Neural progenitor cell (in vitro differentiated cells): ENCODE measurements at regions not wholly inside any gene's neighbourhood (a gene's known extent, or its start where the extent isn't known, plus 50 kb on each side); places are given as distances from the start of the nearest gene placed in this dataset.
"Not testable (repeated sequence)": the region's sequence is repeated elsewhere in the genome, so short reads cannot be mapped to it uniquely, and the experiment has no call there.

ENCODE experiments used
- DNase-seq: peaks from one replicate; pipeline ENCODE4 v3.0.0-alpha.2; 2016; ENCODE audit warnings: low spot score
- H2AFZ ChIP-seq: fragments of 200-600 bp; sonication (generic); replicated peaks from 2 replicates; pipeline ENCODE4 v1.6.1; 2016; ENCODE audit warnings: antibody characterized with exemption
- H3F3A ChIP-seq: fragments of 200-600 bp; sonication (generic); 2 replicates; pipeline ENCODE4 v1.6.1; 2016; ENCODE audit warnings: antibody characterized with exemption, low read depth
- H3K27ac ChIP-seq: fragments of 200-600 bp; sonication (generic); 2 replicates; pipeline ENCODE4 v1.5.1; 2016; ENCODE audit warnings: mild to moderate bottlenecking
- H3K27me3 ChIP-seq: fragments of 200-600 bp; sonication (generic); 2 replicates; pipeline ENCODE4 v1.6.1; 2016; ENCODE audit warnings: mild to moderate bottlenecking, moderate library complexity
- H3K36me3 ChIP-seq: fragments of 200-600 bp; sonication (generic); 2 replicates; pipeline ENCODE4 v1.5.1; 2016
- H3K4me1 ChIP-seq: fragments of 200-600 bp; sonication (generic); 2 replicates; pipeline ENCODE4 v1.6.1; 2016; ENCODE audit warnings: mixed run types
- H3K4me2 ChIP-seq: fragments of 200-600 bp; sonication (generic); 2 replicates; pipeline ENCODE4 v1.6.1; 2016
- H3K4me3 ChIP-seq: fragments of 200-600 bp; sonication (generic); 2 replicates; pipeline ENCODE4 v1.5.1; 2016
- H3K79me2 ChIP-seq: fragments of 200-600 bp; sonication (generic); 2 replicates; pipeline ENCODE4 v1.6.1; 2016; ENCODE audit warnings: low read depth
- H3K9ac ChIP-seq: fragments of 200-600 bp; sonication (generic); 2 replicates; pipeline ENCODE4 v1.6.1; 2016
- H3K9me3 ChIP-seq: fragments of 200-600 bp; sonication (generic); 2 replicates; pipeline ENCODE4 v1.5.1; 2016; ENCODE audit warnings: low read depth
- H4K20me1 ChIP-seq: fragments of 200-600 bp; sonication (generic); 2 replicates; pipeline ENCODE4 v1.6.1; 2016; ENCODE audit warnings: low read depth
- H3K27ac Mint-ChIP-seq: 3 replicates; pipeline ENCODE4 v1.8.0; 2021; ENCODE audit warnings: mixed read lengths
- H3K27me3 Mint-ChIP-seq: 2 replicates; pipeline ENCODE4 v1.8.0; 2022; ENCODE audit warnings: low read depth, mild to moderate bottlenecking, inconsistent platforms, moderate library complexity, mixed read lengths; ENCODE audit not compliant: insufficient read depth
- H3K36me3 Mint-ChIP-seq: 3 replicates; pipeline ENCODE4 v1.8.0; 2021; ENCODE audit warnings: mixed read lengths
- H3K4me1 Mint-ChIP-seq: 3 replicates; pipeline ENCODE4 v1.8.0; 2021; ENCODE audit warnings: mixed read lengths
- H3K4me3 Mint-ChIP-seq: 3 replicates; pipeline ENCODE4 v1.8.0; 2021; ENCODE audit warnings: mild to moderate bottlenecking, moderate library complexity, mixed read lengths
- H3K9me3 Mint-ChIP-seq: 3 replicates; pipeline ENCODE4 v1.8.0; 2020; ENCODE audit warnings: mixed read lengths
- EZH2 ChIP-seq: fragments of 200-600 bp; sonication (generic); IDR thresholded peaks from 2 replicates; pipeline ENCODE4 v1.6.1; 2017; ENCODE audit warnings: antibody characterized with exemption, mild to moderate bottlenecking, moderate library complexity
- EZH2phosphoT487 ChIP-seq: fragments of 200-600 bp; sonication (generic); IDR thresholded peaks from 2 replicates; pipeline ENCODE4 v1.6.1; 2017; ENCODE audit warnings: antibody characterized with exemption
- TF ChIP-seq, protein P1 (sequence below): fragments of 200-600 bp; sonication (generic); IDR thresholded peaks from 2 replicates; pipeline ENCODE4 v1.5.1; 2017; ENCODE audit warnings: antibody characterized with exemption, mild to moderate bottlenecking

DNA sequence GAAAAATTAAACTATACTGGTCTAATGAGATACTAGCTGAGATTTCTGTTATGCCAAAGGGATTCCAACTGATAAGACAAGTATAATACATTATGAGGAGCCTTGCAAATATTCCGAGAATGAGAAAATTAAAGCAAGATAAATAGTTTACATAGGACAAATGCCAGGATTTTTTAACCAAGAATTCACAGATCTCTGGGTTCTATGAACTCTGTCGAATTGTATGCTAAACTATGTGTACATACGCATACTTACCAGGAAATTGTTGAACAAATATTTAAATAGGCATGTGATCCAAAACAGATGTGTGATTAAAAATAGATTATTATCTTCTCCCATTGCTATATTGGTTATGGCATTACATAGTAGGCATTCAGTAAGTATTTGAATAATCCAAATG is 616.6 kb downstream of the GABRG2 start:
- Histone ChIP-seq H3K4me1 (no peaks in the 10 kb centered on the region), H3F3A (no peaks in the 10 kb centered on the region), H3K4me3 (no peak overlapping the region), H3K27ac (no peak overlapping the region), H3K36me3 (no peaks in the 10 kb centered on the region), H3K9ac (no peak overlapping the region), H2AFZ (no peak overlapping the region), H3K79me2 (no peaks in the 10 kb centered on the region), H3K9me3 (no peaks in the 10 kb centered on the region), H3K27me3 (no peaks in the 10 kb centered on the region), H4K20me1 (no peaks in the 10 kb centered on the region), H3K4me2 (no peak overlapping the region)
- Mint-ChIP-seq H3K36me3 (no peaks in the 10 kb centered on the region), H3K9me3 (no peaks in the 10 kb centered on the region), H3K4me3 (no peak overlapping the region), H3K4me1 (no peaks in the 10 kb centered on the region), H3K27me3 (no peaks in the 10 kb centered on the region), H3K27ac (no peak overlapping the region)
- no peak for TF ChIP-seq EZH2
- no peak for DNase-seq

DNA sequence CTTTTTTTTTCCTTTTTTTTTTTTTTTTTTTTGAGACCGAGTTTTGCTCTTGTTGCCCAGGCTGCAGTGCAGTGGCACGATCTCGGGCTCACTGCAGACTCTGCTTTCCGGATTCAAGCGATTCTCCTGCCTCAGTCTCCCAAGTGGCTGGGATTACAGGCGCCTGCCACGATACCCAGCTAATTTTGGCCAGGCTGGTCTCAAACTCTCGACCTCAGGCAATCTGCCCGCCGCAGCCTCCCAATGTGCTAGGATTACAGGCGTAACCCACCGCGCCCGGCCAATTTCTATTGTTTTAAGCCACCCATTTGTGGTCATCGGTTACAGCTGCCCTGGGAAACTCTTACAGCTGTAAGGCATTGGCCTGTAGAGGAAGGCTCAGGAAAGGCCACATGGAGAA is 617.7 kb downstream of the GABRG2 start:
- no peaks in the 10 kb centered on the region for H3K27me3 ChIP-seq
- no peak overlapping the region for H3K27ac ChIP-seq
- DNase-seq, result no peak
- H3K27me3 Mint-ChIP-seq, result no peaks in the 10 kb centered on the region
- H4K20me1 ChIP-seq, result no peaks in the 10 kb centered on the region
- H2AFZ ChIP-seq, result no peak overlapping the region
- no peak overlapping the region for H3K4me3 ChIP-seq
- no peak overlapping the region for H3K9ac ChIP-seq
- no peaks in the 10 kb centered on the region for H3K9me3 Mint-ChIP-seq
- no peaks in the 10 kb centered on the region for H3F3A ChIP-seq
- no peaks in the 10 kb centered on the region for H3K4me1 ChIP-seq
- no peaks in the 10 kb centered on the region for H3K79me2 ChIP-seq
- H3K4me3 Mint-ChIP-seq, result no peak overlapping the region
- no peak overlapping the region for H3K4me2 ChIP-seq
- no peak for TF ChIP-seq EZH2
- TF ChIP-seq, protein P1, sequence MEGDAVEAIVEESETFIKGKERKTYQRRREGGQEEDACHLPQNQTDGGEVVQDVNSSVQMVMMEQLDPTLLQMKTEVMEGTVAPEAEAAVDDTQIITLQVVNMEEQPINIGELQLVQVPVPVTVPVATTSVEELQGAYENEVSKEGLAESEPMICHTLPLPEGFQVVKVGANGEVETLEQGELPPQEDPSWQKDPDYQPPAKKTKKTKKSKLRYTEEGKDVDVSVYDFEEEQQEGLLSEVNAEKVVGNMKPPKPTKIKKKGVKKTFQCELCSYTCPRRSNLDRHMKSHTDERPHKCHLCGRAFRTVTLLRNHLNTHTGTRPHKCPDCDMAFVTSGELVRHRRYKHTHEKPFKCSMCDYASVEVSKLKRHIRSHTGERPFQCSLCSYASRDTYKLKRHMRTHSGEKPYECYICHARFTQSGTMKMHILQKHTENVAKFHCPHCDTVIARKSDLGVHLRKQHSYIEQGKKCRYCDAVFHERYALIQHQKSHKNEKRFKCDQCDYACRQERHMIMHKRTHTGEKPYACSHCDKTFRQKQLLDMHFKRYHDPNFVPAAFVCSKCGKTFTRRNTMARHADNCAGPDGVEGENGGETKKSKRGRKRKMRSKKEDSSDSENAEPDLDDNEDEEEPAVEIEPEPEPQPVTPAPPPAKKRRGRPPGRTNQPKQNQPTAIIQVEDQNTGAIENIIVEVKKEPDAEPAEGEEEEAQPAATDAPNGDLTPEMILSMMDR, result no peak
- no peak for TF ChIP-seq EZH2phosphoT487
- H3K36me3 ChIP-seq, result no peaks in the 10 kb centered on the region
- no peak overlapping the region for H3K27ac Mint-ChIP-seq
- H3K4me1 Mint-ChIP-seq, result no peaks in the 10 kb centered on the region
- H3K9me3 ChIP-seq, result no peaks in the 10 kb centered on the region
- H3K36me3 Mint-ChIP-seq, result no peaks in the 10 kb centered on the region

DNA sequence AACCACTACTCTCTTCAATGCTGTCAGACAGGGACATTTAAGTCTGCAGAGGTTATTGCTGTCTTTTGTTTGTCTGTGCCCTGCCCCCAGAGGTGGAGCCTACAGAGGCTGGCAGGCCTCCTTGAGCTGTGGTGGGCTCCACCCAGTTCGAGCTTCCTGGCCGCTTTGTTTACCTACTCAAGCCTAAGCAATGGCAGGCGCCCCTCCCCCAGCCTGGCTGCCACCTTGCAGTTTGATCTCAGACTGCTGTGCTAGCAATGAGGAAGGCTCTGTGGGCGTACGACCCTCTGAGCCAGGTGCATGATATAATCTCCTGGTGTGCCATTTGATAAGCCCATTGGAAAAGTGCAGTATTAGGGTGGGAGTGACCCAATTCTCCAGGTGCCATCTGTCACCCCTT is 628.7 kb downstream of the GABRG2 start:
- H3K4me1 Mint-ChIP-seq, H3K36me3 ChIP-seq, H3K9me3 ChIP-seq, DNase-seq, H3K36me3 Mint-ChIP-seq, H3K27ac ChIP-seq, H3K27me3 ChIP-seq, H3K9ac ChIP-seq, H2AFZ ChIP-seq, H3K4me3 Mint-ChIP-seq, H3F3A ChIP-seq, H3K79me2 ChIP-seq, H3K4me3 ChIP-seq, H3K27me3 Mint-ChIP-seq, H3K4me1 ChIP-seq, H3K27ac Mint-ChIP-seq, H4K20me1 ChIP-seq, H3K4me2 ChIP-seq: not testable (repeated sequence)
- H3K9me3 Mint-ChIP-seq, result peaks cover 17% of the 10 kb centered on the region

DNA sequence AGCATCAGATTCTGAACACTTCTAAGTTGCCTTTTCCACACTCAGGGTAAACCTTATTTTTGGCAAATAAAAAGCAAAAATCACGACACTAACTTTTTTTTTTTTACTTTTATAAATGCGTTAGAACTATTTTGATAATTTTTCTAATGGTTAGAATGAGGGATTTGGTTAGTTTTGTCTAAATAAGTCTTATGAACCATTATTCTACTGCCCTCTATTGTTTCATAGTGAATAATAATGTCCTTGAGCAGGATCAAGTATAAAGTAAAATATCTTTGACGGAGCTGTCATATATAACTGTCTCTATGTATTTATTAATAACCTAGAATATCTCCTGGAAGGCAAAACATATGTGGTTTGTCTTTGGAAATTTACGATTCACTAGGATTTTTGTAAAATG is 631.8 kb downstream of the GABRG2 start:
- no peak overlapping the region for H3K27ac Mint-ChIP-seq
- Histone ChIP-seq H3K27me3 (no peaks in the 10 kb centered on the region), H3K36me3 (no peaks in the 10 kb centered on the region), H3K4me1 (no peaks in the 10 kb centered on the region), H3K9me3 (no peaks in the 10 kb centered on the region), H3K27ac (no peak overlapping the region), H3F3A (no peaks in the 10 kb centered on the region), H3K4me3 (no peak overlapping the region), H4K20me1 (no peaks in the 10 kb centered on the region), H2AFZ (no peak overlapping the region), H3K79me2 (no peaks in the 10 kb centered on the region), H3K4me2 (no peak overlapping the region), H3K9ac (no peak overlapping the region)
- no peaks in the 10 kb centered on the region for H3K4me1 Mint-ChIP-seq
- no peak for DNase-seq
- H3K9me3 Mint-ChIP-seq, result peaks cover 17% of the 10 kb centered on the region
- no peak overlapping the region for H3K4me3 Mint-ChIP-seq
- no peaks in the 10 kb centered on the region for H3K36me3 Mint-ChIP-seq
- TF ChIP-seq EZH2 (no peak), EZH2phosphoT487 (no peak)
- TF ChIP-seq, protein P1, result no peak
- H3K27me3 Mint-ChIP-seq, result no peaks in the 10 kb centered on the region
